ENCODE measurements at regions not wholly inside any gene's neighbourhood (a gene's known extent, or its start where the extent isn't known, plus 50 kb on each side); places are given as distances from the start of the nearest gene placed in this dataset.

- H3K4me2 ChIP-seq (ENCODE audit: insufficient read depth in 1 of 2, low read depth in 2 of 2, low read length in 2 of 2), result no peak overlapping the region
- POLR2A ChIA-PET (ENCODE audit: partially characterized antibody), result no interaction called here
- H3K23ac ChIP-seq (ENCODE audit: insufficient read length), result no peak overlapping the region
- no peak overlapping the region for H4K8ac ChIP-seq (ENCODE audit: extremely low read depth, insufficient read depth, low read length)
- no peaks in the 10 kb centered on the region for H3K9me3 ChIP-seq (ENCODE audit: insufficient read depth in 2 of 2, low read depth in 1 of 2, low read length in 1 of 2)
- H3K4me1 ChIP-seq (replicated peaks in 1 of 4; ENCODE audit: control insufficient read depth in 3 of 4, insufficient read depth in 4 of 4, low read length in 3 of 4), result no peaks in the 10 kb centered on the region
- H2BK12ac ChIP-seq (ENCODE audit: low read depth, low read length), result no peak overlapping the region
- H3K23me2 ChIP-seq (ENCODE audit: low read depth, low read length), result no peaks in the 10 kb centered on the region; the same call in 1 of the 2 replicates
- no peak overlapping the region for H4K91ac ChIP-seq (replicated peaks; ENCODE audit: insufficient read length, low read length)
- TF ChIP-seq SP4 (IDR thresholded peaks at IDR 0.05; ENCODE audit: low read length), result no peak
- H2BK15ac ChIP-seq (ENCODE audit: low read length), result no peak overlapping the region
- no peak overlapping the region for H3K14ac ChIP-seq (ENCODE audit: insufficient read length)
- no peak overlapping the region for H3K18ac ChIP-seq (ENCODE audit: extremely low read depth, low read length)
- H3K36me3 ChIP-seq (ENCODE audit: control insufficient read depth in 2 of 4, insufficient read depth in 4 of 4, low read length in 3 of 4), result no peaks in the 10 kb centered on the region
- no peaks in the 10 kb centered on the region for H4K20me1 ChIP-seq (replicated peaks in 1 of 2; ENCODE audit: control insufficient read depth in 1 of 2, insufficient read depth in 2 of 2, low read length in 2 of 2)
- no peaks in the 10 kb centered on the region for H3K79me2 ChIP-seq (ENCODE audit: control insufficient read depth in 1 of 2, insufficient read depth in 2 of 2, low read length in 2 of 2)
- no peak overlapping the region for H3K9ac ChIP-seq (replicated peaks in 1 of 4; ENCODE audit: extremely low read depth in 1 of 4, low read depth in 3 of 4, low read length in 3 of 4)
- no peak overlapping the region for H3K4me3 ChIP-seq (ENCODE audit: extremely low read depth in 1 of 4, insufficient read depth in 2 of 4, low read depth in 3 of 4, low read length in 4 of 4)
- H2AK5ac ChIP-seq (ENCODE audit: low read depth, low read length), result no peak overlapping the region
- DNase-seq (ENCODE audit: low read depth in 1 of 2, low spot score in 2 of 2), result no peak
- no peak overlapping the region for H2BK5ac ChIP-seq (ENCODE audit: low read depth, low read length)
- no peak overlapping the region for H2AFZ ChIP-seq (ENCODE audit: low read length)
- no peak overlapping the region for H4K5ac ChIP-seq (ENCODE audit: insufficient read length, low read depth, low read length)
- WGBS, 2 experiments (ENCODE audit: extremely low coverage in 1 of 2, insufficient coverage in 1 of 2, insufficient read length in 1 of 2, insufficient replicate concordance in 2 of 2, low coverage in 1 of 2, low lambda C conversion rate in 2 of 2, missing lambda C conversion rate in 1 of 2), result 100% methylated on average over 2 of the region's 2 CpGs; no CpG with 5 or more reads in 1 of the 2 experiments
- H3K27me3 ChIP-seq (replicated peaks in 1 of 4; ENCODE audit: control insufficient read depth in 3 of 4, extremely low read depth in 1 of 4, insufficient read depth in 3 of 4, low read length in 3 of 4), result no peaks in the 10 kb centered on the region
- FAIRE-seq, result no peak
- H3K27ac ChIP-seq (ENCODE audit: low read depth, low read length), result no peak overlapping the region
- no peak overlapping the region for H2BK20ac ChIP-seq (ENCODE audit: low read length)
- H3K56ac ChIP-seq (replicated peaks; ENCODE audit: insufficient read length, low read depth, low read length), result no peak overlapping the region
- H3K79me1 ChIP-seq (ENCODE audit: low read depth, low read length), result no peaks in the 10 kb centered on the region
- CTCF ChIA-PET (ENCODE audit: partially characterized antibody), result no interaction called here
- no peak overlapping the region for H2BK120ac ChIP-seq (replicated peaks; ENCODE audit: low read depth, low read length)
- no peak overlapping the region for H3K4ac ChIP-seq (replicated peaks; ENCODE audit: insufficient read length, low read depth, low read length)
Measured at GRCh38 chr18:30683836-30684235, 358.7 kb downstream of the DSC3 start.
